ENCODE measurements at regions not wholly inside any gene's neighbourhood (a gene's known extent, or its start where the extent isn't known, plus 50 kb on each side); places are given as distances from the start of the nearest gene placed in this dataset.

- TF ChIP-seq CTCF (IDR thresholded peaks at IDR 0.05) (no peak), EZH2 (IDR thresholded peaks at IDR 0.05; ENCODE audit: borderline replicate concordance, insufficient read depth, low read depth, low read length, poor library complexity, severe bottlenecking) (no peak)
- Histone ChIP-seq H3K9me3 (ENCODE audit: control extremely low read depth in 1 of 3, control insufficient read depth in 2 of 3, insufficient read depth in 1 of 3, low read length in 2 of 3) (no peaks in the 10 kb centered on the region), H3K36me3 (replicated peaks in 1 of 2; ENCODE audit: control extremely low read depth in 1 of 2, control insufficient read depth in 1 of 2, extremely low read depth in 1 of 2, insufficient read depth in 2 of 2, low read length in 1 of 2) (no peaks in the 10 kb centered on the region), H3K9ac (ENCODE audit: low read length) (no peak overlapping the region), H4K20me1 (ENCODE audit: control insufficient read depth, insufficient read depth, low read length, poor library complexity, severe bottlenecking) (no peaks in the 10 kb centered on the region), H3K27me3 (replicated peaks in 1 of 4; ENCODE audit: control extremely low read depth in 1 of 4, control insufficient read depth in 3 of 4, insufficient read depth in 4 of 4, low read length in 3 of 4) (no peaks in the 10 kb centered on the region), H3K4me1 (ENCODE audit: control insufficient read depth in 2 of 2, insufficient read depth in 2 of 2, low read length in 2 of 2) (no peaks in the 10 kb centered on the region), H3K4me3 (ENCODE audit: control extremely low read depth in 1 of 5, extremely low read depth in 1 of 5, insufficient read depth in 1 of 5, low read depth in 2 of 5, low read length in 4 of 5) (no peak overlapping the region), H3K4me2 (replicated peaks; ENCODE audit: low read depth, low read length, poor library complexity, severe bottlenecking) (no peak overlapping the region), H3K27ac (ENCODE audit: low read length in 2 of 2) (no peak overlapping the region), H2AFZ (ENCODE audit: insufficient read depth, low read depth, low read length, poor library complexity, severe bottlenecking) (no peak overlapping the region), H3K79me2 (ENCODE audit: control insufficient read depth, insufficient read depth, low read length) (no peaks in the 10 kb centered on the region)
- POLR2A ChIA-PET: no interaction called here
- Mint-ChIP-seq H3K27me3 (no peaks in the 10 kb centered on the region), H3K4me3 (no peak overlapping the region), H3K27ac (no peak overlapping the region), H3K4me1 (no peaks in the 10 kb centered on the region), H3K9me3 (ENCODE audit: insufficient read depth) (peaks cover 1% of the 10 kb centered on the region)
- intact Hi-C loops (cut with micrococcal nuclease): no loop called here
- WGBS (ENCODE audit: insufficient coverage): no CpG with 5 or more reads among the region's 1 CpG
- DNase-seq: no peak
- no peak for ATAC-seq (ENCODE audit: low read depth)
- CTCF ChIA-PET: interaction anchor here (0.5 kb wide), 1 partner anchor 850 kb away, joined by 3 read pairs; no protein-coding TSS in a partner anchor
Observed at GRCh38 chr13:58978331-58978730, 1185.4 kb downstream of the DIAPH3 start.

- Histone ChIP-seq H3K27me3 (replicated peaks in 1 of 4; ENCODE audit: control extremely low read depth in 1 of 4, control insufficient read depth in 3 of 4, insufficient read depth in 4 of 4, low read length in 3 of 4) (no peaks in the 10 kb centered on the region), H3K4me2 (replicated peaks; ENCODE audit: low read depth, low read length, poor library complexity, severe bottlenecking) (no peak overlapping the region), H3K4me1 (ENCODE audit: control insufficient read depth in 2 of 2, insufficient read depth in 2 of 2, low read length in 2 of 2) (no peaks in the 10 kb centered on the region), H4K20me1 (ENCODE audit: control insufficient read depth, insufficient read depth, low read length, poor library complexity, severe bottlenecking) (no peaks in the 10 kb centered on the region), H3K79me2 (ENCODE audit: control insufficient read depth, insufficient read depth, low read length) (no peaks in the 10 kb centered on the region), H3K9ac (ENCODE audit: low read length) (no peak overlapping the region), H3K9me3 (ENCODE audit: control extremely low read depth in 1 of 3, control insufficient read depth in 2 of 3, insufficient read depth in 1 of 3, low read length in 2 of 3) (no peaks in the 10 kb centered on the region), H3K4me3 (ENCODE audit: control extremely low read depth in 1 of 5, extremely low read depth in 1 of 5, insufficient read depth in 1 of 5, low read depth in 2 of 5, low read length in 4 of 5) (no peak overlapping the region), H3K27ac (ENCODE audit: low read length in 2 of 2) (no peak overlapping the region), H3K36me3 (replicated peaks in 1 of 2; ENCODE audit: control extremely low read depth in 1 of 2, control insufficient read depth in 1 of 2, extremely low read depth in 1 of 2, insufficient read depth in 2 of 2, low read length in 1 of 2) (no peaks in the 10 kb centered on the region), H2AFZ (ENCODE audit: insufficient read depth, low read depth, low read length, poor library complexity, severe bottlenecking) (no peak overlapping the region)
- no peak overlapping the region for H3K4me3 Mint-ChIP-seq
- TF ChIP-seq CTCF (IDR thresholded peaks at IDR 0.05) (no peak), EZH2 (IDR thresholded peaks at IDR 0.05; ENCODE audit: borderline replicate concordance, insufficient read depth, low read depth, low read length, poor library complexity, severe bottlenecking) (no peak)
- 100% methylated on average over 1 of the region's 2 CpGs for WGBS (ENCODE audit: insufficient coverage)
- H3K27me3 Mint-ChIP-seq: no peaks in the 10 kb centered on the region
- no peaks in the 10 kb centered on the region for H3K4me1 Mint-ChIP-seq
- intact Hi-C loops (cut with micrococcal nuclease): no loop called here
- ChIA-PET POLR2A (no interaction called here), CTCF (no interaction called here)
- DNase-seq: no peak
- no peak overlapping the region for H3K27ac Mint-ChIP-seq
- H3K9me3 Mint-ChIP-seq (ENCODE audit: insufficient read depth): peaks cover 3% of the 10 kb centered on the region
- no peak for ATAC-seq (ENCODE audit: low read depth)
Observed at GRCh38 chr13:58979851-58980250, 1183.9 kb downstream of the DIAPH3 start.
